Renal cortex interstitium (tissue), 11 donors: ENCODE measurements at regions not wholly inside any gene's neighbourhood (a gene's known extent, or its start where the extent isn't known, plus 50 kb on each side); places are given as distances from the start of the nearest gene placed in this dataset.
"Not testable (repeated sequence)": the region's sequence is repeated elsewhere in the genome, so short reads cannot be mapped to it uniquely, and the experiment has no call there.

Experiments used
- DNase-seq, 11 donors: peaks; one replicate each; pipeline ENCODE4 v3.0.0-alpha.2; 2013; ENCODE audit warnings: low read depth in 9 of 11, low spot score in 4 of 11; ENCODE audit errors: extremely low read depth in 1 of 11

GRCh38 chr16:6714510-6714909, 618.1 kb upstream of the RBFOX1 start:
- DNase-seq = no peak

DNA sequence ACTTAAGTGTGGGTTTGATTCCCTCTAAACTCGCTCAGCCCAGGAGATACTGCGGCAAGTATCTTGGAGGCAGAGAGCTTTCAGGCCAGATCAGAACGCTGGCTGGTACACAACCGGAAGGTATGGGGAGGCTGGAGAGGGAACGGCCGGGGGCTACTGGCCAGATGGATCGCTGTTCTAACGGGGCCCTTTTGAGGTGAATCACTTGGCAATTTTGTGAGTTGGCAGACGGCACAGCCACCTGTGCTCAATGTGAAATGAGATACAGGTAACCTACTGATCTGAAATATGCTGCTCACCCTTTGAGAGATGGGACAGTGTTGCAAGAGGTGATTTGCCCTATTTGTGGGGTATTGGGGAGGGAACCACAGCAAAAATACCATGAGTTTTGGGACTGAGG, 622.9 kb upstream of the RBFOX1 start:
- no peak for DNase-seq

- DNase-seq = no peak
These were observed 623.9 kb upstream of the RBFOX1 start for GRCh38 chr16:6708576-6709215.

GRCh38 chr16:6704306-6704930, 628.2 kb upstream of the RBFOX1 start:
- DNase-seq = no peak

DNA sequence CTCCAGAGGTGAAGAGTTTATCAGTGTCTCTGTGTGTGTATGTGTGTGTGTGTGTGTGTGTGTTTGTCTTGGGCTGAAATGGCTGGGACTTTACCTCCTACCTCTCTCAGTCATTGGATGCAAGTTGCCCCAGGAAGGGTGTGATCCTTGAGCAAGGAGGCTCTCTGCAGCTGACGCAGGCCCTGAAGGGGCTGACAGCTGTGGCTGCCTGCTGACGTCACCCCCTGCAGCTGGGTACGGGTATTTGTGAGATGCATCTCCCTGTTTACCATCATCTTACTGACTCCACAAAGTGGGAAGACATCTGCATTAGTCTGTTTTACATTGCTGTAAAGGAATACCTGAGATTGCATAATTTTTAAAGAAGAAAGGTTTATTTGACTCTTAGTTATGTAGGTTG, 631.5 kb upstream of the RBFOX1 start:
- no peak for DNase-seq

GRCh38 chr16:6698548-6698947, 634.1 kb upstream of the RBFOX1 start:
- DNase-seq = no peak

- DNase-seq = no peak
These were observed 637.0 kb upstream of the RBFOX1 start for GRCh38 chr16:6695666-6696065.

GRCh38 chr16:6694636-6695035, 638.0 kb upstream of the RBFOX1 start:
- no peak for DNase-seq

- not testable (repeated sequence) for DNase-seq
These were observed 639.2 kb upstream of the RBFOX1 start for GRCh38 chr16:6693418-6693817.

GRCh38 chr16:6692874-6693273, 639.8 kb upstream of the RBFOX1 start:
- no peak for DNase-seq

DNA sequence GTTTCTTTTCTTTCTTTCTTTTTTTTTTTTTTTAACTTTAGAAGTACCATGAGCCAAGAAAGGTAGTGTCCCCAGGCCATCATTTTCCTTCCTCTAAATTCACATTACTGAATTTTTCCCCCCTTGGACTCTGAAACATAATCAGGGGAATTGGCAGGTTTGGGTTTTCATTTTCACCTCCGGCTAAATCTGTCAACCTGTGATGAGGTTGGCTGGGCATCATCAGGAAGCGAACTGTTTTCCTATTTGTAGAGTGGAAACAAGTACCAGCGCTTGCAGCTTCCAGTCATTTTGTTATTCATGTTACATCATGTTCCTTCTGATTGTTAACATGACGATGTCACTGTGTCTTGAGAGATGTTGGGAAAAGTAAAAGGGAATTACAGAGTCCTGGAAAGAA, 641.9 kb upstream of the RBFOX1 start:
- DNase-seq = no peak

DNA sequence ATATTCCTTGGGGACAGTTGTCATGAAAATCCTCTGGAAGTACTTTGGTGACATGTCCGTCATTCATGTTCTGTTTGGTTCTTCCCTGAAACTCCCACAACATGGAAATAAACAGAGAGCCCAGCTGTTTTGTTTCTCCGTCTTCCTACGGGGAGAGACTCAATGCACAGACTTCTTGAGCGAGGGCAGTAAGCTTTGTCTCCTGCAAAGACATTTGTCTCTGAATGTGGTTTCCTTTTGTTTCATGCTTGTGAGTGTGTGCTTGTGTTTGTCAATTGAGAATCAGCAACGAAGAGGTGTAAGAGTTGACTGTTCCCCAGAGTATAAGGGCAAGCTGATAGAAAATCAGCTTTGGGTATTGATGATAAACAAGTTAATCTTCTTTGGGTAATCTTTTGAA, 643.0 kb upstream of the RBFOX1 start:
- DNase-seq = no peak

DNA sequence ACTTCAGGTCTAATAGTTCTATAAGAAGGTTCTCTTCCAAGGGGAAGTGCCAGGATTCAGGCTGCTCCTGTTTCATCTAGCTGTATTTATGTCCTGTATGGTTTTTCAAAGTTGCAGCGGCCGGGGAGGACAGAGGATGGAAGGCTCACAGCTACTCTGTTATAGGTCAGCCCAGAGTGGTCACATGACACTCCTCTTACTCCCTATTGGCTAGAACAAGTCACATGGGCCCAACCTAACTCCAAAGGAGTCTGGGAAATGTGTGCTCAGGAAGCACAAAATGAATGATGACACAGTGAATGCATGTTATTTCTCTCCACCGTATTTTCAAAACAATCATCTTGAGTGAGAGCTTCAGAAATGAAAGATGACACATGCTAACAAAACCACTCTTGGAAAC, 645.1 kb upstream of the RBFOX1 start:
- no peak for DNase-seq

GRCh38 chr16:6684076-6684673, 648.5 kb upstream of the RBFOX1 start:
- DNase-seq = peak; percentile 4 to 26 (median 16)

- DNase-seq = peak in 9 of 11 donors; percentile 3 to 24 (median 8)
These were observed 650.4 kb upstream of the RBFOX1 start for GRCh38 chr16:6682142-6682811.

DNA sequence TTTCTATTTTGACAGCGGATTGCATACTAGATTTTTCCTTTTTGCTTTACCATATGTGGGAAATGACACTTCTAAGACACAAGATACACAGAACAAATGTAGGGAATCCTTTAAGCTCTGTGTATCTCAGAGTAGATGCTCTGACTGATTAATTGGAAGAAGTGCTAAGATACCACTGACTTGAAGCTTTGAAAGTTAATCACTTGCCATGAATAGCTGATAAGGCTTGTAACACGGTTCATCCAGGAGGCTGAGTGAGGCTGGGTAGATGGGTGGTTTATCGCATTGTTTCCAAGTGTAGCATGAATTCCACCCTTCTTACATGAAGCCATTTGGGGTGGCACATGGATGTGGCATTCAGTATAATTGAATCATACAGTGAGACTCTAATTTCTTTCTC, 654.1 kb upstream of the RBFOX1 start:
- no peak for DNase-seq

DNA sequence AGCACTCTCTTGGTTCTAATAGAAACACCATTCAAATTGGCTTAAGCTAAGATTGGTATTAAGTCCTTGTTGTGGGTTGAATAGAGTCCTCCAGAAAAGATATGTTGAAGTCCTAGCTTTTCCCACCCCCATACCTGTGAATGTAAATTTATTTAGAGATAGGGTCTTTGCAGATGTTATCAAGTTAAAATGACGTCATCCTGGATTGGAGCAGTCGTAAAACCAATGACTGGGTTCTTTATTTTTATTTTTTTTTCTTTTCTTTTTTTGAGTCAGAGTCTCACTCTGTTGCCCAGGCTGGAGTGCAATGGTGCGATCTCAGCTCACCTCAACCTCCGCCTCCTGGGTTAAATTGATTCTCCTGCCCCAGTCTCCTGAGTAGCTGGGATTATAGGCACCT, 658.6 kb upstream of the RBFOX1 start:
- no peak for DNase-seq

- DNase-seq = no peak
These were observed 660.1 kb upstream of the RBFOX1 start for GRCh38 chr16:6672507-6672906.

DNA sequence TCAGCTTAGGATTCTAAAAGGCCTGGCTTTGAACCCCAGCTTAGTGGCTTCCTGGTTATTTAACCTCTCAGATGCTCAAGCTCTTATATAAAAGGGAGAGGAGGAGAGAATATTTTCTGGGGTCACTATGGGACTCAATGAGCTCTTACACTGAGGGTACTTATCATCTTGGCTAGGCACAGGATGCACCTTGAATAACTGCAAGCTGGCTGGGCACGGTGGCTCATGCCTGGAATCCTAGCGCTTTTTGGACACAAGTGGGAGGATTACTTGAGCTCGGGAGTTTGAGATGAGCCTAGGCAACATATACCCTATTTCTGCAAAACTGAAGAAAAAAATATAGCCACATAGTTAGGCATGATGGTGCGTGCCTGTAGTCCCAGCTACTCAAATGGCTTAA, 665.3 kb upstream of the RBFOX1 start:
- DNase-seq = no peak

GRCh38 chr16:6665126-6665525, 667.5 kb upstream of the RBFOX1 start:
- no peak for DNase-seq
